ENCODE measurements at regions not wholly inside any gene's neighbourhood (a gene's known extent, or its start where the extent isn't known, plus 50 kb on each side); places are given as distances from the start of the nearest gene placed in this dataset.

DNA sequence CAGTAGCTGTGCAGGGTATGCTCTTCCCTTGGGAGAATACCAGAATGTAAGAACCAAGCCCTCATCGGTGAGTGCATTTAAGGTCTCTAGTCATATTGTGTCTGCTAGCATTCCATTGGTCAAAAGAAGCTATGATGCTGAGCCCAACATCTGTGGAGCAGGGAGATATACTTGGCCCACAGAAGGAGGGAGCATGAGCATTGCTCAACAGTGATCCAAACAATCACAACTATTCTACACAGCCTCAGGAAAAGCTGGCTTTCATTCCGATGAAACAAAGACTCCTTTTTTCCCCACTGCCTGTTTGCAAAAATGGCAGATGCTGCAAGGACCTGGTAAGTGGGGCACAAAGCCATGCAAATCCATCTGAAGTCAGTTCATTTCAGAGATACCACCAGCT is 80.6 kb upstream of the DHX15 start:
- DNase-seq (ENCODE audit: extremely low spot score): no peak
- POLR2A ChIA-PET: no interaction called here
- no peak for TF ChIP-seq ARNT (IDR thresholded peaks at IDR 0.05)
- TF ChIP-seq, protein P1, sequence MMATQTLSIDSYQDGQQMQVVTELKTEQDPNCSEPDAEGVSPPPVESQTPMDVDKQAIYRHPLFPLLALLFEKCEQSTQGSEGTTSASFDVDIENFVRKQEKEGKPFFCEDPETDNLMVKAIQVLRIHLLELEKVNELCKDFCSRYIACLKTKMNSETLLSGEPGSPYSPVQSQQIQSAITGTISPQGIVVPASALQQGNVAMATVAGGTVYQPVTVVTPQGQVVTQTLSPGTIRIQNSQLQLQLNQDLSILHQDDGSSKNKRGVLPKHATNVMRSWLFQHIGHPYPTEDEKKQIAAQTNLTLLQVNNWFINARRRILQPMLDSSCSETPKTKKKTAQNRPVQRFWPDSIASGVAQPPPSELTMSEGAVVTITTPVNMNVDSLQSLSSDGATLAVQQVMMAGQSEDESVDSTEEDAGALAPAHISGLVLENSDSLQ (IDR thresholded peaks at IDR 0.05): no peak
- TF ChIP-seq NFRKB (IDR thresholded peaks at IDR 0.05): no peak
- TF ChIP-seq L3MBTL2 (conservative IDR thresholded peaks at IDR 0.05): no peak
- no peak for TF ChIP-seq BHLHE40 (IDR thresholded peaks at IDR 0.05; ENCODE audit: borderline replicate concordance)
- TF ChIP-seq ZNF384 (IDR thresholded peaks at IDR 0.05): no peak
- no peak for TF ChIP-seq SP1 (IDR thresholded peaks at IDR 0.05)
- CTCF ChIA-PET: no interaction called here

- DNase-seq (ENCODE audit: extremely low spot score): no peak
- ChIA-PET POLR2A (no interaction called here), CTCF (no interaction called here)
- TF ChIP-seq FOXA1 (IDR thresholded peaks at IDR 0.05) (no peak), ARNT (IDR thresholded peaks at IDR 0.05) (no peak), CTBP1 (IDR thresholded peaks at IDR 0.05; ENCODE audit: borderline replicate concordance) (no peak), SP1 (IDR thresholded peaks at IDR 0.05) (no peak), ZNF384 (IDR thresholded peaks at IDR 0.05) (no peak), L3MBTL2 (conservative IDR thresholded peaks at IDR 0.05) (no peak), LEF1 (IDR thresholded peaks at IDR 0.05; ENCODE audit: borderline replicate concordance) (no peak), SUZ12 (IDR thresholded peaks at IDR 0.05) (no peak)
- TF ChIP-seq, protein P1 (IDR thresholded peaks at IDR 0.05): no peak
Measured at GRCh38 chr4:24666316-24666715, 82.0 kb upstream of the DHX15 start.

GRCh38 chr4:24666816-24667477 is 82.6 kb upstream of the DHX15 start:
- no peak for DNase-seq (ENCODE audit: extremely low spot score)
- ChIA-PET CTCF (no interaction called here), POLR2A (no interaction called here)
- TF ChIP-seq ELF4 (IDR thresholded peaks at IDR 0.05): no peak
- no peak for TF ChIP-seq FOXA1 (IDR thresholded peaks at IDR 0.05)
- TF ChIP-seq, protein P1 (IDR thresholded peaks at IDR 0.05): no peak
- no peak for TF ChIP-seq NFRKB (IDR thresholded peaks at IDR 0.05)
- TF ChIP-seq FOXK2 (IDR thresholded peaks at IDR 0.05): no peak
- TF ChIP-seq FOXM1 (IDR thresholded peaks at IDR 0.05; ENCODE audit: borderline replicate concordance): no peak
- TF ChIP-seq BHLHE40 (IDR thresholded peaks at IDR 0.05; ENCODE audit: borderline replicate concordance): no peak
- no peak for TF ChIP-seq SP1 (IDR thresholded peaks at IDR 0.05)
- TF ChIP-seq SUZ12 (IDR thresholded peaks at IDR 0.05): no peak
- no peak for TF ChIP-seq L3MBTL2 (conservative IDR thresholded peaks at IDR 0.05)
- no peak for TF ChIP-seq HDGF (IDR thresholded peaks at IDR 0.05; ENCODE audit: borderline replicate concordance)
- no peak for TF ChIP-seq TARDBP (IDR thresholded peaks at IDR 0.05)
- TF ChIP-seq CTBP1 (IDR thresholded peaks at IDR 0.05; ENCODE audit: borderline replicate concordance): no peak

- ChIA-PET POLR2A (no interaction called here), CTCF (no interaction called here)
- TF ChIP-seq SP1 (IDR thresholded peaks at IDR 0.05) (no peak), ZNF384 (IDR thresholded peaks at IDR 0.05) (no peak), L3MBTL2 (conservative IDR thresholded peaks at IDR 0.05) (no peak), ARNT (IDR thresholded peaks at IDR 0.05) (no peak), FOXA1 (IDR thresholded peaks at IDR 0.05) (no peak), FOXM1 (IDR thresholded peaks at IDR 0.05; ENCODE audit: borderline replicate concordance) (no peak)
- DNase-seq (ENCODE audit: extremely low spot score): no peak
Measured at GRCh38 chr4:24668956-24669355, 84.6 kb upstream of the DHX15 start.

GRCh38 chr4:24669751-24670150 is 85.4 kb upstream of the DHX15 start:
- DNase-seq (ENCODE audit: extremely low spot score): no peak
- CTCF ChIA-PET: interaction anchor here (0.6 kb wide), 1 partner anchor 131 kb away, joined by 3 read pairs; no protein-coding TSS in a partner anchor
- no peak for TF ChIP-seq CTBP1 (IDR thresholded peaks at IDR 0.05; ENCODE audit: borderline replicate concordance)
- TF ChIP-seq FOXM1 (IDR thresholded peaks at IDR 0.05; ENCODE audit: borderline replicate concordance): no peak
- TF ChIP-seq BHLHE40 (IDR thresholded peaks at IDR 0.05; ENCODE audit: borderline replicate concordance): no peak
- no peak for TF ChIP-seq ELF4 (IDR thresholded peaks at IDR 0.05)
- no peak for TF ChIP-seq FOXK2 (IDR thresholded peaks at IDR 0.05)
- TF ChIP-seq NFRKB (IDR thresholded peaks at IDR 0.05): no peak
- TF ChIP-seq ARNT (IDR thresholded peaks at IDR 0.05): no peak
- TF ChIP-seq TARDBP (IDR thresholded peaks at IDR 0.05): no peak
- TF ChIP-seq SP1 (IDR thresholded peaks at IDR 0.05): no peak
- no peak for TF ChIP-seq SUZ12 (IDR thresholded peaks at IDR 0.05)
- no peak for TF ChIP-seq HDGF (IDR thresholded peaks at IDR 0.05; ENCODE audit: borderline replicate concordance)
- no peak for TF ChIP-seq ZNF384 (IDR thresholded peaks at IDR 0.05)
- TF ChIP-seq, protein P1 (IDR thresholded peaks at IDR 0.05): no peak
- TF ChIP-seq FOXA1 (IDR thresholded peaks at IDR 0.05): no peak
- TF ChIP-seq LEF1 (IDR thresholded peaks at IDR 0.05; ENCODE audit: borderline replicate concordance): no peak
- no peak for TF ChIP-seq L3MBTL2 (conservative IDR thresholded peaks at IDR 0.05)
- POLR2A ChIA-PET: no interaction called here

DNA sequence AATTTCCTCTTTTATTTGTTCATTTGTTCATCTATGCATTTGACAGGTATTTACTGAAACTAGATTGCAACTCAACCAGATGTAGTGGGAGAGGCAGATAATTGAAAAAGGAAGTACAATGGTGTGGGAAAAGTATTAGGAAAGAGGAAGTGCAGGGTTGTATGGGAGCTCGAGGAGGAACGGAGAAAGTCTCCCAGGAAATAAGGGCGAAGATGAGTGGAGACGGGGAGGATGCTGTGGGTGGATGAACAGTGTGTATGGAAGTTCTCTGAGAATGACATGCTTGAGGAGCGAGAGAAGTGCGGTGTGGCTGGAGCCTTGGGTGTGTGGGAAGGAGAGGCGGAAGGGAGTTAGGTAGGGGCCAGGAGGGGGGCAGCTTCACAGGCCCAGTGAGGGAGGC is 87.5 kb upstream of the DHX15 start:
- no peak for TF ChIP-seq ARNT (IDR thresholded peaks at IDR 0.05)
- TF ChIP-seq, protein P1 (IDR thresholded peaks at IDR 0.05): no peak
- no peak for TF ChIP-seq L3MBTL2 (conservative IDR thresholded peaks at IDR 0.05)
- no peak for TF ChIP-seq TARDBP (IDR thresholded peaks at IDR 0.05)
- TF ChIP-seq FOXA1 (IDR thresholded peaks at IDR 0.05): no peak
- no peak for TF ChIP-seq SUZ12 (IDR thresholded peaks at IDR 0.05)
- no peak for TF ChIP-seq BHLHE40 (IDR thresholded peaks at IDR 0.05; ENCODE audit: borderline replicate concordance)
- TF ChIP-seq CTBP1 (IDR thresholded peaks at IDR 0.05; ENCODE audit: borderline replicate concordance): no peak
- no peak for TF ChIP-seq ELF4 (IDR thresholded peaks at IDR 0.05)
- TF ChIP-seq FOXK2 (IDR thresholded peaks at IDR 0.05): no peak
- no peak for TF ChIP-seq FOXM1 (IDR thresholded peaks at IDR 0.05; ENCODE audit: borderline replicate concordance)
- no peak for TF ChIP-seq HDGF (IDR thresholded peaks at IDR 0.05; ENCODE audit: borderline replicate concordance)
- ChIA-PET CTCF (no interaction called here), POLR2A (no interaction called here)
- no peak for DNase-seq (ENCODE audit: extremely low spot score)

Data from HEK293T (cell line).